Ishikawa (cell line): ENCODE measurements at regions not wholly inside any gene's neighbourhood (a gene's known extent, or its start where the extent isn't known, plus 50 kb on each side); places are given as distances from the start of the nearest gene placed in this dataset.

Source experiments
- CEBPB ChIP-seq: IDR thresholded peaks from 2 replicates; pipeline ENCODE4 v1.6.1; 2012
- CREB1 ChIP-seq: IDR thresholded peaks from 2 replicates; pipeline ENCODE4 v1.6.1; 2012; ENCODE audit warnings: low read depth
- EGR1 ChIP-seq: IDR thresholded peaks from 2 replicates; pipeline ENCODE4 v1.6.1; 2012
- EP300 ChIP-seq: IDR thresholded peaks from 2 replicates; pipeline ENCODE4 v1.6.1; 2012; ENCODE audit warnings: borderline replicate concordance
- FOXM1 ChIP-seq: IDR thresholded peaks from 2 replicates; pipeline ENCODE4 v1.6.1; 2012; ENCODE audit warnings: low read depth, borderline replicate concordance
- NFIC ChIP-seq: IDR thresholded peaks from 2 replicates; pipeline ENCODE4 v1.6.1; 2012
- RAD21 ChIP-seq: IDR thresholded peaks from 2 replicates; pipeline ENCODE4 v1.6.1; 2012; ENCODE audit warnings: low read depth
- TAF1 ChIP-seq: IDR thresholded peaks from 2 replicates; pipeline ENCODE4 v1.6.1; 2012; ENCODE audit warnings: low read depth, mild to moderate bottlenecking
- TCF12 ChIP-seq: IDR thresholded peaks from 2 replicates; pipeline ENCODE4 v1.6.1; 2012; ENCODE audit warnings: low read depth
- TEAD4 ChIP-seq: IDR thresholded peaks from 2 replicates; pipeline ENCODE4 v1.6.1; 2012
- YY1 ChIP-seq: IDR thresholded peaks from 2 replicates; pipeline ENCODE4 v1.6.1; 2012; ENCODE audit warnings: low read depth
- ZBTB7A ChIP-seq: IDR thresholded peaks from 2 replicates; pipeline ENCODE4 v1.6.1; 2012; ENCODE audit warnings: low read depth
- TF ChIP-seq, protein P1 (sequence below): IDR thresholded peaks from 2 replicates; pipeline ENCODE4 v1.6.1; 2012; ENCODE audit warnings: low read depth, mild to moderate bottlenecking
- TF ChIP-seq, protein P2 (sequence below): IDR thresholded peaks from 2 replicates; pipeline ENCODE4 v1.6.1; 2012
- TF ChIP-seq, protein P3 (sequence below): IDR thresholded peaks from 2 replicates; pipeline ENCODE4 v1.6.1; 2012

DNA sequence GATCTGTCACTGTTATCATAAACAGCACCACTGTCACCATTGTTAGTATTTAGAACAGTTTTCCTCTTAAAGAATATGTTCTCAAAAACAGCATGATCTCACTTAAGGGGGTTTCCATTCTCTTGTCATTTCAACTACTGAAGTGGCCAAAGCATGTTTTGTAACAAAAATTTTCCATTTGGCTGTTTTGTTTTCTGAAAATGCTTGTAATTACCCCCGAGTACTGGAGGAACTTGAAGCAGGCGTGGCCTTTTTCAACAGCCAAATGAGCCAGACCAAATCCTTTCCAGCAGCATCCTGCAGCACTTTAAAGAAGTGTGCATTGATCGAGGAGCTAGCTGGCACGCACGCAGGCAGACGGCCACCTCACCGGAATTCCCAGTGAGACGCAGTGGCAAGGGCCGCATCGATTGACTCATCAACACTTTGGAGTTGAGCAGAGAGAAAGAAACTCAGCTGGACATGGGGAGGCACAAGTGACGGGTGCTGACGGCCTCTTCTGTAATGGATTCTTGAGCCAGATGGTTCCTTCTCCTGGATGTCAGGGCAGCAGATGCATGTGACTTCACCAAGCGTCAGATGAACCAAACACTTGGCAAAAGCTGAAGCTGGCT is 234.3 kb upstream of the IGF1R start:
- TF ChIP-seq, protein P1, sequence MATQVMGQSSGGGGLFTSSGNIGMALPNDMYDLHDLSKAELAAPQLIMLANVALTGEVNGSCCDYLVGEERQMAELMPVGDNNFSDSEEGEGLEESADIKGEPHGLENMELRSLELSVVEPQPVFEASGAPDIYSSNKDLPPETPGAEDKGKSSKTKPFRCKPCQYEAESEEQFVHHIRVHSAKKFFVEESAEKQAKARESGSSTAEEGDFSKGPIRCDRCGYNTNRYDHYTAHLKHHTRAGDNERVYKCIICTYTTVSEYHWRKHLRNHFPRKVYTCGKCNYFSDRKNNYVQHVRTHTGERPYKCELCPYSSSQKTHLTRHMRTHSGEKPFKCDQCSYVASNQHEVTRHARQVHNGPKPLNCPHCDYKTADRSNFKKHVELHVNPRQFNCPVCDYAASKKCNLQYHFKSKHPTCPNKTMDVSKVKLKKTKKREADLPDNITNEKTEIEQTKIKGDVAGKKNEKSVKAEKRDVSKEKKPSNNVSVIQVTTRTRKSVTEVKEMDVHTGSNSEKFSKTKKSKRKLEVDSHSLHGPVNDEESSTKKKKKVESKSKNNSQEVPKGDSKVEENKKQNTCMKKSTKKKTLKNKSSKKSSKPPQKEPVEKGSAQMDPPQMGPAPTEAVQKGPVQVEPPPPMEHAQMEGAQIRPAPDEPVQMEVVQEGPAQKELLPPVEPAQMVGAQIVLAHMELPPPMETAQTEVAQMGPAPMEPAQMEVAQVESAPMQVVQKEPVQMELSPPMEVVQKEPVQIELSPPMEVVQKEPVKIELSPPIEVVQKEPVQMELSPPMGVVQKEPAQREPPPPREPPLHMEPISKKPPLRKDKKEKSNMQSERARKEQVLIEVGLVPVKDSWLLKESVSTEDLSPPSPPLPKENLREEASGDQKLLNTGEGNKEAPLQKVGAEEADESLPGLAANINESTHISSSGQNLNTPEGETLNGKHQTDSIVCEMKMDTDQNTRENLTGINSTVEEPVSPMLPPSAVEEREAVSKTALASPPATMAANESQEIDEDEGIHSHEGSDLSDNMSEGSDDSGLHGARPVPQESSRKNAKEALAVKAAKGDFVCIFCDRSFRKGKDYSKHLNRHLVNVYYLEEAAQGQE: no peak
- TF ChIP-seq NFIC (no peak), TCF12 (no peak), CEBPB (no peak), YY1 (no peak), TEAD4 (no peak), FOXM1 (no peak)
- TF ChIP-seq, protein P2, sequence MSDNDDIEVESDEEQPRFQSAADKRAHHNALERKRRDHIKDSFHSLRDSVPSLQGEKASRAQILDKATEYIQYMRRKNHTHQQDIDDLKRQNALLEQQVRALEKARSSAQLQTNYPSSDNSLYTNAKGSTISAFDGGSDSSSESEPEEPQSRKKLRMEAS: no peak

DNA sequence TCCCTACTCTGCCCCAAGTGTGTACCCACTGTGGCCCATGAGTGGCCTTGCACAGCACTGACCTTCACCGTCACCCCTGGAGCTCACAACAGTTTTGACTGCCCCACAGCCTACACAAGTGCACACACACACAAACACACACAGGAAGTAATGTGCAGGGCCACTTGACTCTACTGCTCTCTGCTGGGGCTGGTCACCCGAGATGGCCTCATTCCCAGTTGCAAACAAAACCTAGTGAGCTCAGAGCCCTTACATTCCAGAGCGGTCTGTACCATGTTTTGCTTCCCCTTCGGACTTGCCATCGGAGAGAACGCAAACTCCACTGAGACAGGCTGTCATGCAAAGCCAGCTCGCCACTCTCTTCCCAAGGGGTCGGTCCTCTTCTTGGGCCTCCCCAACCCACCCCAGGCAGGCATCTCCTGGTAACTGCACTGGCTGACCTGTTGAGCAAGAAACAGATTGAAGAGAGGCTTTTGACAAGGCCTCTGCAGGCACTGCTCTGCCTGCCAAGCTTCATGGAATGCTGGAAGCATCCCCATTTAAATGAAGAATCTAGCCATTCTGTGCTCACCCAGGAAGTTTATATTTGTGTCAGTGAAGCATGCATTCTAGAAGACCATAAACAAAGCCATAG is 232.0 kb upstream of the IGF1R start:
- TF ChIP-seq EGR1 (no peak), TAF1 (no peak), FOXM1 (no peak), CEBPB (no peak), EP300 (no peak), ZBTB7A (no peak), YY1 (no peak), TEAD4 (no peak), NFIC (no peak), TCF12 (no peak), RAD21 (no peak), CREB1 (no peak)
- TF ChIP-seq, protein P3, sequence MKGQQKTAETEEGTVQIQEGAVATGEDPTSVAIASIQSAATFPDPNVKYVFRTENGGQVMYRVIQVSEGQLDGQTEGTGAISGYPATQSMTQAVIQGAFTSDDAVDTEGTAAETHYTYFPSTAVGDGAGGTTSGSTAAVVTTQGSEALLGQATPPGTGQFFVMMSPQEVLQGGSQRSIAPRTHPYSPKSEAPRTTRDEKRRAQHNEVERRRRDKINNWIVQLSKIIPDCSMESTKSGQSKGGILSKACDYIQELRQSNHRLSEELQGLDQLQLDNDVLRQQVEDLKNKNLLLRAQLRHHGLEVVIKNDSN: no peak
- TF ChIP-seq, protein P1: no peak
- TF ChIP-seq, protein P2: no peak

DNA sequence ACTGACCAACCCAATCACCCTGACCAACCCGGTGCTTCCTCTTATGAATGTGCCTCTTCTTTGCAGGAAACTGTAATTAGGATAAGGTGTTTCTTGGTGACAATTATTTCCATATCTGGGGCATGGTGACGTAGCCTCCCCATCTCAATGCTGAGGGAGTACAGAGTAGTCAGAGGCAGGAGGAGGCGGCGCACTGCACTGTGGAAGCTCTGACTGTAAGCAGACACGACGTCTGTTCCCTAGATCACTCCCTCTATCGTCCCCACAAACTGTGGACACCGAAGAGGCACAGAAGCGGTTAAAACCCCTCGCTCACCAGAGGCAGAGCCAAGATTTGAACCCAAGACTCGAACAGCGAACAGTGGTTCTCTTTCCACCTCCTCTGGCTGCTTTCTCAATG is 231.0 kb upstream of the IGF1R start:
- TF ChIP-seq TAF1: no peak
- TF ChIP-seq, protein P2: no peak
- TF ChIP-seq ZBTB7A: no peak
- TF ChIP-seq CREB1: no peak
- no peak for TF ChIP-seq TEAD4
- no peak for TF ChIP-seq NFIC
- TF ChIP-seq, protein P1: no peak
- no peak for TF ChIP-seq RAD21
- TF ChIP-seq CEBPB: no peak
- TF ChIP-seq FOXM1: no peak

DNA sequence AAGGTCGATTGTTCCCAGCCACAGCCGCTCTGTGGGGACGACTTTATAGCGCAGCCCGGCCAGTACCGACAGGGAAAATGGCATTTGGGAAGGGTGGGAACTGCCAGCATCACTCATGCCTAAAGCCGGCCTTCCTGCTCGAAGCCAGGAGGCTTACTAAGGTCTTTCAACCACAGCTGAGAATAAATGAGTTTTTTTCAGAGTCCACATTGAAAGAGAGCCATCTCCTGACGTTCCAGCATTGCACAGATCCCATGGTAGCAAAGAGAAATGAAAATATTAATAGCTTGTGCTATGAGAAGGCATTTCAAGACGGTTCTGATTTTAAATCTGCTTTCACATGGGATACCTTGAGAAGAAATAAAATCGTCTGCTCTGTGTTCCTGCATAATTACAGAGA is 230.2 kb upstream of the IGF1R start:
- no peak for TF ChIP-seq NFIC
- TF ChIP-seq CREB1: no peak
- no peak for TF ChIP-seq EGR1
- TF ChIP-seq, protein P1: no peak
- TF ChIP-seq, protein P3: no peak
- no peak for TF ChIP-seq TAF1
- TF ChIP-seq, protein P2: no peak
- TF ChIP-seq TEAD4: no peak
- no peak for TF ChIP-seq ZBTB7A
- no peak for TF ChIP-seq EP300
